SHP77 treated with DMSO at 0.1 percent for 48 hours (cell line): ENCODE measurements at regions not wholly inside any gene's neighbourhood (a gene's known extent, or its start where the extent isn't known, plus 50 kb on each side); places are given as distances from the start of the nearest gene placed in this dataset.

Experiments
- DNase-seq: peaks from one replicate; lab custom pipeline; 2025; lab: John Stamatoyannopoulos, UW

DNA sequence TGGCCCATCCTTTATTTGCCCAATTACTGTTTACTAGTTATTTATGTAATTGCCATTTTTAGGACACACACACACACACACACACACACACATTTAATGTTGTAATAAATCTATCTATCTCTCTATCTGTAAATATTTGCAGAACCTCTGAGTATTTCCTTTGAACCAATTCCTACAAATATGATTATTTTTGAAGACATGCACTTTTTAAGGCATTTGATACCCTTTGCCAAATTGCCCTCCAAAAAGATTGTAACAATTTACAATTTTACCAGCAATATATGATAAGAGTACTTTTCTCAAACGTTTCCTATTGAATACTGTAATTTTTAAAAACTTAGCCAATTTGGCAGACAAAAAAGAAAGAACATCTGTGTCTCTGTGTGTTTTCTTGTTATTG is 143.8 kb upstream of the FOXF1 start:
- no peak for DNase-seq

GRCh38 chr16:86367291-86368072 is 142.8 kb upstream of the FOXF1 start:
- DNase-seq: no peak

- no peak for DNase-seq
Observed at GRCh38 chr16:86368261-86368660, 142.1 kb upstream of the FOXF1 start.

DNA sequence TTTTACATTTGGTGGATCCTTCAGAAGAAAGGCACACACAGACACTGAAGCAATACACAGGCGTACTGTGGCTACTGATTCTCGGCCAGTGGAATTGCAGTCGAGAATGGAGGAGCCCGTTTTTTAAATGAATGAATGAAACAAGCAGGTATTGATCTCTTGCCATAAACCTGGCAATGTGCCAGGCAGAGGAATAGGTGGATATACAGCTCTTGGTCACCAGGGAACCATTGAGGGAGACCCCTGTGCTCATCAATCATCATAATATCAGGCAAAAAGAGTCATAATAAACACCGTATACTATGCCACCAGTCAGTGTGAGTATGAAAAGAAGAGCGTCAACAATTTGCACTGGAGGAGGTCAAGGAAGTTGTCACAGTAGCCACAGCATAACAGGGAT is 140.3 kb upstream of the FOXF1 start:
- no peak for DNase-seq

DNA sequence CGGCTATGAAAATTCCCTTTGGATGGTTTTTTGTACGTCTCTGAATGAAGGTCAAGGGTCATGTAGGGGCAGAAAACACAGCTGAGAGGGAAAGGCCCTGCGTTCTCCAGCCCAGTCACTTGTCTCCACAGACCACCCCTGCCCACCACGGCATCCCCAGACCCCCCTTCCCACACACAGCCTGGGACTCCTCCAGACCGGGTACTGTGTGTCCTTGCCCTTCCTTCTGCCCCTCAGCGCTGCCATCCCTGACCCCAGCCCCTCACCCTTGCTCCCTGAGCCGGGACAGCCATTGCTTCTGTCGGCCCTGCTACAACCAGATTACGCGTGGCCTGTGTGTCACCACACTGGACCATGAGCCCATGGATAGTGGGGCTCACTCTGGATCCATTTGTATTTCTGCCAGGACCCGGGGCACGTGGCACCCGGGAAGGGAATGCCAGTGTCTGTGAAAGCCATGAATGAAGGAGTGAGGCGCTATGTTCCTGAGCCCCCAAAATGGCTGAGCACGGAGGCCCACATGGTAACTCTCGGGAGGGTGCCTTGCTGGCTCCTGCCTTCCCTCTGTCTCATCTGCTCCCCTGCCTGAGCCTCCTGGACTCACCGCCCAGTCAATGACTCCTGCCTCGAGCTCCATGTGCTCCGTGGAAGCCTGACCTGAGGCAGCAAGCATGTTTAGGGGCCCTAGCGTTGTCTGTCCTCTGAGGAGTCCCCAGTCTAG is 139.1 kb upstream of the FOXF1 start:
- DNase-seq: no peak

GRCh38 chr16:86372193-86372592 is 138.1 kb upstream of the FOXF1 start:
- DNase-seq: no peak

DNA sequence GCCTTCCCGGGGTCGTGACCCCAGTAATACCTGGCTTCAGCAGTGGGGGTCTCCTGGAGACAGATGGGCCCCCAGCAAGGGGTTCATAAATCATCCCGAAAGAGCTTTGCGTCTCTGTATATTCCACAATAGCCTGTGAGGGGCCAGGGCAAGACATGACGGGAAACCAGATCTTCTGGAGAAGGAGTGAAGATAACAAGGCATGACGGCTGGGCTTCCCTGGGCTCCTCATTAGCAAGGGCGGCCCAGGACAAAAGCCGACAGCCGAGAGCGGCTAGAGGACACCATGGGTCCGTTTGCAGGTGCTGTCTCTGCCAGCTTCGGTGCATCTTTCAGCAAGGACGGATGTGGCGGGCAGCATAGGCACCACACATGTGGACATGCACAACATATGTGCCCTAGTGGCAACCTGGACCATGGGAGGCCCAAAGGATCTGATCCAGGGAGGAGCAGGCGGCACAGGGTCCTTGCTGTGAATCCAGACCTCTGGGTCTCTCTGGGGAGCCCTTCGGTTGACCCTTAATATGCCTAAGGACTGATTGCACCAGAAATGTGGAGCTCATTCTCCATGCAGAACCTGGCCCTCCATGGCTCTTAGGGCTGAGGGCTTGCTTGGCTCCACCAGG is 136.9 kb upstream of the FOXF1 start:
- DNase-seq: no peak

GRCh38 chr16:86374603-86375130 is 135.7 kb upstream of the FOXF1 start:
- no peak for DNase-seq

- no peak for DNase-seq
Observed at GRCh38 chr16:86375364-86375763, 135.0 kb upstream of the FOXF1 start.

- DNase-seq: no peak
Observed at GRCh38 chr16:86375851-86376250, 134.5 kb upstream of the FOXF1 start.

DNA sequence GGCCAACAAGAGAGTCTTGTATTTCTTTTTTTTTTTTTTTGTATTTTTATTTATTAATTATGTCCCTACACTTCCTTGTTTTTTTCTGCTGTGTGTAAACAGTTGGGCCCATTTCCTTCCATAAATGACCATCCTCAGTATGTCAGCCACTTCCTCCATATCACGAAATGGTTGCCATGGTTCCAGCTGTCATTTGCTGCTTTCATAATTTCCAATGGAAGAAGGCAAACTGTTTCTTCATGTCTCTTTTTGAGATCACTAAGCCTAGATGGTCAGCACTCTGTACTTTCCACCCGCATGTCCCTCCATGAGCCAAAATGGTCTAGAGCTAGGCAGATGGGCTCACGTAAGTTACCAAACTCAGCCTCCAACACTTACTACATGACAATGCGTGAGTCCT is 133.5 kb upstream of the FOXF1 start:
- no peak for DNase-seq

DNA sequence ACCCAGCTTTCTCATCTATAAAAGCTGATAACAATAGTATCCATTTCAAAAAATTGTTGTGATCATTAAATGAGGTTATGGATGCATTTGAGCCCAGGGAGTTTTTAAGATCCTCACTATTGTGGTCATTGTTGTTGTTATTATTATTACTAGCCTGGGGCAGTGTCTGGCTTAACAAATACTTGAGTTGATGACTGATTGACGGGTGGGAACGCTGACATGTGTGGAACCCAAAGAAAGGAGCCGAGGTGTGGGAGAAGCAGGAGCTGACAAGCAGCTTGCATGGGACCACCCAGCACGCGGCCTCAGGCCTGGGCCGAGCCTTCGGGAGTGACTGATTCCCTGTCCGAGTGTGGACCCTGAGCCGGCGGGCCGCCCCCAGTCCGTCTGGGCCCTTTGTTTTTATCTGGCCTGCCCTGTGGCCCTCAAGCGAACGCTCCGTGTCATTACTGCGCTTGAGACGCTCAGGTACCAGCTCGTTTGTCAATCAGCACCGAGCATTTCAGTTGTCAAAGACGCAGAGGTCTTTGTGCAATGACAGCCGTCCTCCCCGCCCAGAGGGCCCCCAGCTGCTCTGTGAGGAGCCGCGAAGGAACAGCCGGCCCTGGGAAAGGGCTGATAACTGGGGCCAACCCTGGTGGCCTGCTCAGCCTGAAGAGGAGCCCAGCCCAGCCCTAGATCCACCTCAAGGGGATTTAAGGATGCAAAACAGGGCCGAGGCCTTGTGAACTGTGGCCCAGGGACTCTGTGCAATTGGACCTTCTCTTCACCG is 132.9 kb upstream of the FOXF1 start:
- no peak for DNase-seq

DNA sequence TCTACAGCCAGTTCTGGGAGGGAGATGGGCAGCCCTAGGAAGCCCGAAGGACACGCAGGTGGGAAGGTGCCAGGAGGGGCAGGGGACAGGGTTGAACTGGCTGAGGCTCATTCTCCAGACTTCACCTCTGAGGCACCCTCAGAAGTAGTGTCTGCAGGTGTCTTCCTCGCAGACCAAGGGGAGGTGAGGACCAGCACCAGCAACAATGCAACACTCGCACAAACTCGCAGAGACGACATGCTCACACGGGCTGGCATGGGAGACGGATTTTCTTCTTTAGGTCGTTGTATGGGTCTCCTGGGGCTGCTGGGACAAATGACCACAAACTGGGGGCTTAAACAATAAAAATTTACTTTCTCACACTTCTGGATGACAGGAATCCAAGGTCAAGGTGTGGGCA is 132.2 kb upstream of the FOXF1 start:
- no peak for DNase-seq

GRCh38 chr16:86378831-86379504 is 131.4 kb upstream of the FOXF1 start:
- DNase-seq: no peak

DNA sequence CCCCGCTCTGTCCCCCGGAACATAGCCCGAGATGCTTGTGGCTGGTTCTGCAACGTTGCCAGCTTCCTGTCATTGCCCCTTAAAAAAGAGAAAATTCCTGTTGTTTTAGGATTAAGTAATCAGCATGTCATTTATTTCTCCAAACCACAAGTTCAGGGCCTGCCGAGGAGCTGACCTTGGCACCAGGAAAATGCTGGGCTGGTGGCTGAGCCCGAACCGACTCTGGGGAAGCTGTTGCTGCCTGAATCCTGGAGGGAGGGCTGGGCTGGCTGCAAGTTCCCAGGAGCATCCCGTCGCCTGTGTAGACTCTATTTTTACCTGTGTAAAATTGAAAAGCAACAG is 130.9 kb upstream of the FOXF1 start:
- no peak for DNase-seq

DNA sequence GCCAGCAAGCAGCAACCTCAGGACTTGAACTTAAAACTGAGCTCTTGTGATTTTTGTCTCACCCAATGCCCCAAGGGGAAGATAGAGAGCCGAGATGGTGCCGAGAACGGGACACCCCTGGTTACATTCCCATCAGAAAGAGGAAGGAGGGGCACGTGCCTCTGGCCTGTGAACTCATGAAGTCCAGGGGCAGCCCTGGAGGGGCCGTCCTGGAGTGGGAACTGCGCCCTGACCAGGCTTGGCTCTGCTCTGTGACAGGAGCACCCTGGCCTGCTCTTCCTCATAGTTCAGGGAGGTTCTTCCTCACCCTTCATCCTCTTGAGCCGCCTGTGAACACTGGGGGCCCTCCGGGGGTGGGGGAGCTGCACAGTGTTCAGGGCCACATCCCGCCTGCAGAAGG is 130.3 kb upstream of the FOXF1 start:
- DNase-seq: no peak

DNA sequence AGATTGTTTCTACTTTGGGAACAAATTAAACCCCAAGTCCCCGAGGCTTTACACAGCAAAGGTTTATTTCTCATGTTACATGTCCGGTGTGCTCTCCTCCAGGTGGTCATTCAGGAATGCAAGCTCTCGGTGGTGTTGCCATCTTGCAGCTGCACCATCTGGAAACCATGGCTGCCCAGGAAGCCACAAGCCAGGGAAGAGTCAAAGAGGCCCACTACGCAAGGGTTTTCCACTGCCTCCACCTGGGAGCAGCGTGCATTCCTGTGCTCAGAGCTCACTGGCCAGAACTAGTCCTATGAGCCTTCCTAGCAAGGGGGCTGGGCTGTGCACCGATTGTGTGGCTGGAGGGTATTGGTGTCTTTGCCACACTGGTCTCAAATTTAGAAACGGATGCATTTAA is 128.8 kb upstream of the FOXF1 start:
- no peak for DNase-seq

- no peak for DNase-seq
Observed at GRCh38 chr16:86382067-86382773, 128.1 kb upstream of the FOXF1 start.

DNA sequence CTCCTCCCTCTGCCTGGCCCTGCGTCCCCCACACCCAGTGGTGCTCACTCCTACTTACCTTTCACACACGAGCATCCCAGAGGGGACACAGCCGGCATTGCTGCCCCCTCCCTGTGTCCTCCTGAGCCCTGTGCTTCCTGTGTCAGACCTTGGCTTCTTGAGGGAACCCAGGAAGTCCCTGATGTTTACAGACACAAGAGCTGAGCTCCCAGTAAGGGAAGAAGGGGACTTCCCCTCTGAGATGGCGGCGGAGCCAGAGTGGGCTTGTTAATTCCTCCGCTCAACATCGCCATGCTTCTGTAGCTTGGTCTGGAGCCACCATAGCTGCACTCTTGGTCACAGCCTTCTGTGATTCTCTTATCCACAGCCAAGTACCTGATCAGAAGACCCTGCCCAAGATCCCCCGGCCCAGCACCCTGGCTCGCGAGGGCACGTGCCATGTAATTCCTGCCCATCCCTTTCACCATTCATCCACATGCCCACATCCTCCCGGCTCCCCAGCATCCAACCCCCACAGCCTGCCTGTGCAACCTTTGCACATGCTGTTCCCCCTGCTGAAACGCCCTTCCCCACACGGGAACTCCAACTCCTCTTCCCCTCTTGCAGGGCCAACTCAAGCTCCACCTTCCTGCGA is 127.4 kb upstream of the FOXF1 start:
- DNase-seq: no peak

GRCh38 chr16:86383488-86384262 is 126.7 kb upstream of the FOXF1 start:
- no peak for DNase-seq
